ENCODE measurements at regions not wholly inside any gene's neighbourhood (a gene's known extent, or its start where the extent isn't known, plus 50 kb on each side); places are given as distances from the start of the nearest gene placed in this dataset.

GRCh38 chr22:49078076-49078710, 749.5 kb downstream of the BRD1 start:
- Histone ChIP-seq H3K4me1 (peaks cover 0 to 13% (median 2%) of the 10 kb centered on the region in 4 donors), H3K36me3 (no peaks in the 10 kb centered on the region), H3K9me3 (no peaks in the 10 kb centered on the region), H3K4me3 (no peak overlapping the region), H3K27me3 (no peaks in the 10 kb centered on the region), H3K27ac (no peak overlapping the region)
- no peak for DNase-seq (ENCODE audit: low spot score in 2 of 2)
- WGBS, 2 donors: 43 to 49% methylated on average over 22 to 26 of the region's 26 CpGs
- TF ChIP-seq EP300 (IDR thresholded peaks at IDR 0.05): no peak
- TF ChIP-seq CTCF (IDR thresholded peaks at IDR 0.05): no peak
- TF ChIP-seq POLR2A (IDR thresholded peaks at IDR 0.05): no peak

DNA sequence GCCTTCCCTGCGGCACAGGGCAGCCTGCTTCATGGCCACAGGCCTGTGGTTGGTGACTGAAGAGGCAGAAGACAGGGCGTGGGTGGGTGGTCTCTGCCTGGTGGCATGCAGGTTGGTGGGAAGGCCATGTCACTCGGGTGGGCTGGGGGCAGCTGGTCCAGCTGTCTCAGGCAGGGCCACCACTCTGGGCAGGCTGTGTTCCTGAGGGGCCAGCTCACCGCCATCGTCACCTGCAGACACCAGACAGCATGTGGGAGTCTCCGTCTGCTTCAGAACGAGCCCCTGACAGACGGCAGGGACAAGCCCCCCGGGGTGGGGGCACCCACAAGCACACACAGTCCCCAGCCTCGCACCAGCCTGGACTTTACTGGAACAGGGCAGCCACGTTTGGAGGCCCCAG, 750.1 kb downstream of the BRD1 start:
- peaks cover 0 to 13% (median 2%) of the 10 kb centered on the region in 4 donors for H3K4me1 ChIP-seq
- H3K36me3 ChIP-seq: no peaks in the 10 kb centered on the region
- TF ChIP-seq CTCF (IDR thresholded peaks at IDR 0.05) (no peak), EP300 (IDR thresholded peaks at IDR 0.05) (no peak), POLR2A (IDR thresholded peaks at IDR 0.05) (no peak)
- WGBS, 2 donors: 59 to 72% methylated on average over 4 to 11 of the region's 11 CpGs
- no peaks in the 10 kb centered on the region for H3K9me3 ChIP-seq
- no peaks in the 10 kb centered on the region for H3K27me3 ChIP-seq
- DNase-seq (ENCODE audit: low spot score in 2 of 2): no peak
- no peak overlapping the region for H3K27ac ChIP-seq
- H3K4me3 ChIP-seq: no peak overlapping the region

DNA sequence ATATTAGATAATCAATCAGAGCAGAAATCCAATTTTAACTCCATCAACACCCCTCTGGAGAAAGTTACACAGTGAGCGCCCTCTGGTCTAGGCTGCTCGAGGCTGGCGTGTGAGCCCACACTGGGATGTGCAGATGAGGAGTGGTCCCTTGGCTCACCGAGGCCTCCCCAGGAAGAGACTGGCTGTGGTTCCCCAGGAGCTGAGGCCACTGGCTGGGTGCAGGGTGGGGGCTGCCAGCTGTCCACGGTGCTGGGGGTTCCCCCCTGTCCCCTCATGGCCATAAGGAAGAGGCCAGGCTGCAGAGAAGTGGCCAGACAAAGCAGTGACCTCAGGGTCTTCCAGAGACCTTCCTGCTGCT, 750.7 kb downstream of the BRD1 start:
- Histone ChIP-seq H3K9me3 (no peaks in the 10 kb centered on the region), H3K4me1 (peaks cover 0 to 13% (median 2%) of the 10 kb centered on the region in 4 donors), H3K36me3 (no peaks in the 10 kb centered on the region), H3K4me3 (no peak overlapping the region), H3K27me3 (no peaks in the 10 kb centered on the region), H3K27ac (no peak overlapping the region)
- DNase-seq (ENCODE audit: low spot score in 2 of 2): no peak
- TF ChIP-seq EP300 (IDR thresholded peaks at IDR 0.05) (no peak), CTCF (IDR thresholded peaks at IDR 0.05) (no peak), POLR2A (IDR thresholded peaks at IDR 0.05) (no peak)
- WGBS, 2 donors: 80 to 89% methylated on average over 4 to 5 of the region's 5 CpGs

DNA sequence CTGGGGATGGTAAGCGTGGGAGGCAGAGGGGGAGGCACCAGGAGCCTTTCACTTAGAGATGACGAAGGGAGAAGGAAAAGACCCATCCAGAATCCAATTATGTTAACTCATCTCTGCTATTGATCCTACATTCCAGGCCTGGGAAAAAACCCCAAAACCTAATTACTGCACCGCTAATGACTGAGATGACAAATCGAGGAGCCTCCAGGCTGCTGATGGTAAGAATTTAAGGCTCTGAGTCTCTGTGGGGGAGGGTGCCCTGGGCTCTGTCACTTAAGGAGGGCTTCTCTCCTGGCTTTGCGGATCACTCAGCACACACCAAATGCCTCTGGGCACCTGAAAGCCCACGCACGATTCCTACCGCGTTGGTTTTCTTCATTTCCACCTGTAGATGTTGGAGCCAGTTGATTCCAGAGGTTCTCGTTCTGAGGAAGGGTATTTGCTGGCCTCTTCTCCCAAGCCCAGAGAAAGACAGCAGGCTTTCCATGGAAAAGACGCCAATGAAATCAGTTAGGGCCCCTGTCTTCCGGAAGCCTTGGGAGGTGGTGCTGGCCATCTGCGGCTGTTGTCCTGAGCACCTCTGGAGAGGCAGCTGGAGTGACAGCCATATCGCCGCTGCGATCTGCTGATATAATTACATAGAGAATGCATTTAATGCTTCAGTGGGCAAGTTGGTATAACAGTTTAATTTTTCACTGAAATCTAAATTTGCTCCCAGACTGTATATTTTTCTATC, 751.2 kb downstream of the BRD1 start:
- H3K27ac ChIP-seq: no peak overlapping the region
- no peaks in the 10 kb centered on the region for H3K9me3 ChIP-seq
- no peak overlapping the region for H3K4me3 ChIP-seq
- TF ChIP-seq EP300 (IDR thresholded peaks at IDR 0.05) (no peak), POLR2A (IDR thresholded peaks at IDR 0.05) (no peak), CTCF (IDR thresholded peaks at IDR 0.05) (no peak)
- H3K4me1 ChIP-seq: peaks cover 0 to 13% (median 2%) of the 10 kb centered on the region in 4 donors
- no peaks in the 10 kb centered on the region for H3K27me3 ChIP-seq
- H3K36me3 ChIP-seq: no peaks in the 10 kb centered on the region
- 83 to 84% methylated on average over 16 of the region's 16 CpGs for WGBS, 2 donors
- DNase-seq (ENCODE audit: low spot score in 2 of 2): no peak

DNA sequence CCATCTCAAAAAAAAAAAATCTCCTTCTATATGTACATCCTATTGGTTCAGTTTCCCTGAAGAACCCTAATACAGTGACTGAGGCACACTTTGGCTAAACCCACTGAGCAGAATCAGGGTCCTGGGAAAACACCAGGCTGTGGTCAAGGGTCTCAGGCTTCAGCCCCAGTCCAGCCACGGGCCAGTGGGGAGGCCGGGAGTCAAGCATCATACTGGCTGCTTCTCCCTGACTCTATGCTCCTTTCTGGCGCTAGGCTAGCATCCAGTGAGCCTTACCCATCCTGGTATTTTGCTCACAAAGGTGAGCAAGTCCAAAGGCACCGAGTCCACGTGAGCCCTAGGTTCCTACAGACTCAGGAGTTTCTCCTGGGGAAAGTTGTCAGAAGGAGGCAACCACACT, 752.5 kb downstream of the BRD1 start:
- no peak overlapping the region for H3K27ac ChIP-seq
- no peak overlapping the region for H3K4me3 ChIP-seq
- no peak for DNase-seq (ENCODE audit: low spot score in 2 of 2)
- H3K9me3 ChIP-seq: no peaks in the 10 kb centered on the region
- no peaks in the 10 kb centered on the region for H3K27me3 ChIP-seq
- no peaks in the 10 kb centered on the region for H3K36me3 ChIP-seq
- peaks cover 0 to 13% (median 2%) of the 10 kb centered on the region in 4 donors for H3K4me1 ChIP-seq
- WGBS, 2 donors: 82 to 88% methylated on average over 4 to 5 of the region's 5 CpGs
- TF ChIP-seq POLR2A (IDR thresholded peaks at IDR 0.05) (no peak), EP300 (IDR thresholded peaks at IDR 0.05) (no peak), CTCF (IDR thresholded peaks at IDR 0.05) (no peak)

All from tibial nerve (tissue), 4 donors.